Caco-2 (cell line): ENCODE measurements at regions not wholly inside any gene's neighbourhood (a gene's known extent, or its start where the extent isn't known, plus 50 kb on each side); places are given as distances from the start of the nearest gene placed in this dataset.

ENCODE experiments used
- BruUV-seq: library from RNA; stranded (reverse); fragments of 400-500 nt; replicated peaks from 2 replicates; lab custom pipeline; 2021; lab: Mats Ljungman, UMichigan
- CTCF ChIA-PET: fragments of 300-600 bp; sonication (Branson Sonifier 250); formaldehyde crosslinking; loops from one replicate; lab custom pipeline; 2022; ENCODE audit warnings: antibody characterized with exemption; lab: Charles Lee
- POLR2A ChIA-PET: fragments of 300-600 bp; sonication (Branson Sonifier 250); formaldehyde crosslinking; loops from one replicate; lab custom pipeline; 2022; ENCODE audit warnings: antibody characterized with exemption; lab: Charles Lee
- DNase-seq, 2 experiments: peaks; one replicate each; pipeline versions ENCODE4 v3.0.0 to v3.0.0-alpha.2; 2020 to 2022
- H3K27me3 ChIP-seq: replicated peaks from 2 replicates; pipeline ENCODE4 v1.6.0; 2011; ENCODE audit warnings: low read length; ENCODE audit not compliant: control insufficient read depth, insufficient read depth
- H3K36me3 ChIP-seq: 2 replicates; pipeline ENCODE4 v1.5.1; 2011; ENCODE audit warnings: low read length; ENCODE audit not compliant: control insufficient read depth, insufficient read depth
- H3K4me1 ChIP-seq: fragments of 250-450 bp; sonication (Bioruptor Pico); 2 replicates; pipeline ENCODE4 v1.5.1; 2020; ENCODE audit warnings: mild to moderate bottlenecking
- H3K4me3 ChIP-seq: 2 replicates; pipeline ENCODE4 v1.5.1; 2011; ENCODE audit warnings: low read depth, mild to moderate bottlenecking, control low read depth, low read length
- H3K9me3 ChIP-seq: fragments of 250-450 bp; sonication (Bioruptor Pico); 2 replicates; pipeline ENCODE4 v1.5.1; 2020; ENCODE audit warnings: mild to moderate bottlenecking, moderate library complexity
- H3K27ac Mint-ChIP-seq: one replicate; pipeline ENCODE4 v1.8.0; 2022; ENCODE audit warnings: mixed read lengths; ENCODE audit not compliant: unreplicated experiment
- H3K27me3 Mint-ChIP-seq: one replicate; pipeline ENCODE4 v1.8.0; 2022; ENCODE audit warnings: mixed read lengths; ENCODE audit not compliant: insufficient read depth, unreplicated experiment
- H3K36me3 Mint-ChIP-seq: one replicate; pipeline ENCODE4 v1.8.0; 2022; ENCODE audit warnings: mild to moderate bottlenecking, mixed read lengths; ENCODE audit not compliant: insufficient read depth, unreplicated experiment
- H3K4me1 Mint-ChIP-seq: one replicate; pipeline ENCODE4 v1.8.0; 2022; ENCODE audit warnings: low read depth, mixed read lengths; ENCODE audit not compliant: unreplicated experiment
- H3K4me3 Mint-ChIP-seq: one replicate; pipeline ENCODE4 v1.8.0; 2022; ENCODE audit warnings: mild to moderate bottlenecking, moderate library complexity, mixed read lengths; ENCODE audit not compliant: unreplicated experiment
- H3K9me3 Mint-ChIP-seq: one replicate; pipeline ENCODE4 v1.8.0; 2022; ENCODE audit warnings: mixed read lengths; ENCODE audit not compliant: unreplicated experiment
- intact Hi-C: fragments of 100-400 bp; cut with micrococcal nuclease; formaldehyde crosslinking; loops from one replicate; pipeline ENCODE4 v1.10.0; 2022; ENCODE audit not compliant: unreplicated experiment
- TF ChIP-seq, protein P1 (sequence below), 2 experiments: fragments of 200-600 bp in 1 of 2; IDR thresholded peaks; 1 replicate in 1 of 2; 2 replicates in 1 of 2; pipeline versions ENCODE4 v1.5.1 to v1.8.0; 2011 to 2022; ENCODE audit warnings: antibody characterized with exemption in 1 of 2, control low read depth in 1 of 2, inconsistent platforms in 1 of 2, low read depth in 1 of 2, low read length in 1 of 2, mild to moderate bottlenecking in 1 of 2, moderate library complexity in 1 of 2; ENCODE audit not compliant: insufficient read depth in 1 of 2, severe bottlenecking in 1 of 2, unreplicated experiment in 1 of 2

DNA sequence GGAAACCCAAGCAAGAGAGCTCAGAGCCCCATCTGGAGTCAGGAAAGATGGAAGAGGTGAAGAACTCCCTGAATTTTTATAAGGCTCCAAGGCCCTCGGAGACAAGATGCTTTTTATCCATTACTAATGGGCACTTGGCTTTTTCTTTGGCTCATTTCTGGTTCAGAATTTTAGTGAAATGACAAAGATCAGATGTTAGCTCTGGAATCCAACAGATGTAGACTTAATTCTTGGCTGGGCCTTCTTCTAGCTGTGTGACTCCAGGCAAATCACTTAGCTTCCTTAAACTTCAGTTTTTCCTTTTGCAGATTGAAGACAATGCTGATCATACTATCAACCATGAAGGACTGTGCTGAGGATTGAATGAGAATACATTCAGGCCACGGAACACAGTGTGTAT is 85.2 kb downstream of the HRH4 start:
- Mint-ChIP-seq H3K27me3 (no peaks in the 10 kb centered on the region), H3K9me3 (no peaks in the 10 kb centered on the region), H3K27ac (no peak overlapping the region), H3K4me1 (no peaks in the 10 kb centered on the region), H3K36me3 (no peaks in the 10 kb centered on the region), H3K4me3 (no peak overlapping the region)
- Histone ChIP-seq H3K9me3 (no peaks in the 10 kb centered on the region), H3K36me3 (no peaks in the 10 kb centered on the region), H3K27me3 (no peaks in the 10 kb centered on the region), H3K4me3 (no peak overlapping the region), H3K4me1 (no peaks in the 10 kb centered on the region)
- ChIA-PET POLR2A (no interaction called here), CTCF (interaction anchor here (1.2 to 1.4 kb wide), 2 partner anchors 57 to 181 kb away, joined by 3 to 8 read pairs; no protein-coding TSS in a partner anchor)
- intact Hi-C loops: loop anchor here (2.0 kb wide), 1 partner anchor 55 kb away; no protein-coding TSS in a partner anchor
- TF ChIP-seq, protein P1, sequence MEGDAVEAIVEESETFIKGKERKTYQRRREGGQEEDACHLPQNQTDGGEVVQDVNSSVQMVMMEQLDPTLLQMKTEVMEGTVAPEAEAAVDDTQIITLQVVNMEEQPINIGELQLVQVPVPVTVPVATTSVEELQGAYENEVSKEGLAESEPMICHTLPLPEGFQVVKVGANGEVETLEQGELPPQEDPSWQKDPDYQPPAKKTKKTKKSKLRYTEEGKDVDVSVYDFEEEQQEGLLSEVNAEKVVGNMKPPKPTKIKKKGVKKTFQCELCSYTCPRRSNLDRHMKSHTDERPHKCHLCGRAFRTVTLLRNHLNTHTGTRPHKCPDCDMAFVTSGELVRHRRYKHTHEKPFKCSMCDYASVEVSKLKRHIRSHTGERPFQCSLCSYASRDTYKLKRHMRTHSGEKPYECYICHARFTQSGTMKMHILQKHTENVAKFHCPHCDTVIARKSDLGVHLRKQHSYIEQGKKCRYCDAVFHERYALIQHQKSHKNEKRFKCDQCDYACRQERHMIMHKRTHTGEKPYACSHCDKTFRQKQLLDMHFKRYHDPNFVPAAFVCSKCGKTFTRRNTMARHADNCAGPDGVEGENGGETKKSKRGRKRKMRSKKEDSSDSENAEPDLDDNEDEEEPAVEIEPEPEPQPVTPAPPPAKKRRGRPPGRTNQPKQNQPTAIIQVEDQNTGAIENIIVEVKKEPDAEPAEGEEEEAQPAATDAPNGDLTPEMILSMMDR (IDR thresholded peaks at IDR 0.05; ENCODE audit: insufficient read depth in 1 of 2, low read depth in 1 of 2, low read length in 1 of 2, severe bottlenecking in 1 of 2, unreplicated experiment in 1 of 2): no peak
- no peak for DNase-seq
- BruUV-seq: no TSS peak

DNA sequence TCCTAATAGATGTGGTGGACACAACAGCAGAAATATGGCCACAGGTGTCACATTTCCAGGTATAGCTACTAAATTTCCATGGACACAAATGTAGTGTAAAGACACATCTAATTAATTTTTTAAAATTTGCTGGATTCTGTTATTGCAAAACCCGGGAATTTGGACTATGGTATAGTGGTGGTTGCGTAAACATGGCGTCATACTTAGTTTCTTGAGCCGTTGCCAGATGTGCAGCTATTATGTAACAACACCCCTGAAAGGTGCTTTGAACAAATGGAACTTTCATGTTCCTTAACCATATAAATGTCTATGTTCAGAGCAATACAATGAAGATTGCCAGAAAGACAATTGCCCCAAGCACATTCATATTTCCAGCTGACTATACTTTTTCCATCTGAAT is 85.9 kb downstream of the HRH4 start:
- H3K36me3 ChIP-seq: no peaks in the 10 kb centered on the region
- ChIA-PET CTCF (interaction anchor here (1.2 to 1.4 kb wide), 2 partner anchors 57 to 180 kb away, joined by 3 to 8 read pairs; no protein-coding TSS in a partner anchor), POLR2A (no interaction called here)
- Mint-ChIP-seq H3K4me3 (no peak overlapping the region), H3K36me3 (no peaks in the 10 kb centered on the region), H3K27me3 (no peaks in the 10 kb centered on the region), H3K9me3 (no peaks in the 10 kb centered on the region), H3K27ac (no peak overlapping the region), H3K4me1 (no peaks in the 10 kb centered on the region)
- H3K27me3 ChIP-seq: no peaks in the 10 kb centered on the region
- TF ChIP-seq, protein P1 (IDR thresholded peaks at IDR 0.05; ENCODE audit: insufficient read depth in 1 of 2, low read depth in 1 of 2, low read length in 1 of 2, severe bottlenecking in 1 of 2, unreplicated experiment in 1 of 2): no peak
- intact Hi-C loops: no loop called here
- DNase-seq: peak in 1 of 2 experiments; percentile 7
- H3K4me1 ChIP-seq: no peaks in the 10 kb centered on the region
- no peak overlapping the region for H3K4me3 ChIP-seq
- BruUV-seq: no TSS peak
- H3K9me3 ChIP-seq: no peaks in the 10 kb centered on the region

DNA sequence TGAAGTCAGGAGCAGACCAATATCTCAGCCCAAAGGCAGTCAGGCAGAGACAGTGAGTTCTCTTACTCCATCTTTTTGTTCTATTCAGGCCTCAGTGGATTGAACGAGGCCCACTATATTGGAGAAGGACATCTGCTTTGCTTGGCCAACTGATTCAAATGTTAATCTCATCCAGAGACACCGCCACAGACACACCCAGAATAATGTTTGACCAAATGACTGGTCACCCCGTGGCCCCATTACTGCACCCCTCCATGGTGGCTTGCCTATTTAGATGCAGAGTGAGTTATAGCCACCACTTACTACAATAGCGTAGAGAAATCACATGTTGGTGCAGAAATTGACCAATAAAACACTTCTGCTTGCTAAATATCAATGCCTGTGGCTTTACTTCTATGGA is 88.1 kb downstream of the HRH4 start:
- Mint-ChIP-seq H3K27me3 (no peaks in the 10 kb centered on the region), H3K27ac (no peak overlapping the region), H3K4me1 (no peaks in the 10 kb centered on the region), H3K4me3 (no peak overlapping the region), H3K36me3 (no peaks in the 10 kb centered on the region), H3K9me3 (no peaks in the 10 kb centered on the region)
- no peak for DNase-seq
- ChIA-PET POLR2A (no interaction called here), CTCF (no interaction called here)
- no TSS peak for BruUV-seq
- TF ChIP-seq, protein P1 (IDR thresholded peaks at IDR 0.05; ENCODE audit: insufficient read depth in 1 of 2, low read depth in 1 of 2, low read length in 1 of 2, severe bottlenecking in 1 of 2, unreplicated experiment in 1 of 2): no peak
- Histone ChIP-seq H3K4me1 (no peaks in the 10 kb centered on the region), H3K4me3 (no peak overlapping the region), H3K9me3 (no peaks in the 10 kb centered on the region), H3K36me3 (no peaks in the 10 kb centered on the region), H3K27me3 (no peaks in the 10 kb centered on the region)
- intact Hi-C loops: no loop called here
